ENCODE measurements at regions not wholly inside any gene's neighbourhood (a gene's known extent, or its start where the extent isn't known, plus 50 kb on each side); places are given as distances from the start of the nearest gene placed in this dataset.

DNA sequence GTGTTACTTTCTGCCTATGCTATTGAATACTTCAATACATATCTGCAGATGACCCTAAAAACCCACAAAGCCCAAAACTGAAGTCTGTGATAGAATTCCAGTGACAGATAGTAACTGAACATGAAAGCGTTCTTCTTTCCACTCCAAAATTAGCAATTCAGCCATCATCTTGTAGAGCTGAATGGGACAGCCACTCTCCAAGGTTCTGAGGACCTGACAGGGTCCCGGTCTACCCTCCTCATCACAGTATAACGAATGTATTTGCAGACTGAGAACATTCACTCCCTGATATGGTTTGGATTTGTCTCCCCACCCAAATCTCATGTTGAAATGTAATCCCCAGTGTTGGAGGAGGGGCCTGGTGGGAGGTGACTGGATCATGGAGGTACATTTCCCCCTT is 189.5 kb downstream of the MTCL1 start:
- no peaks in the 10 kb centered on the region for H3K36me3 ChIP-seq (ENCODE audit: control insufficient read depth in 2 of 4, insufficient read depth in 4 of 4, low read length in 3 of 4)
- no peak overlapping the region for H2BK12ac ChIP-seq (ENCODE audit: low read depth, low read length)
- H3K56ac ChIP-seq (replicated peaks; ENCODE audit: insufficient read length, low read depth, low read length): no peak overlapping the region
- DNase-seq (ENCODE audit: low read depth in 1 of 2, low spot score in 2 of 2) (no peak), FAIRE-seq (no peak)
- H3K18ac ChIP-seq (ENCODE audit: extremely low read depth, low read length): no peak overlapping the region
- no peak overlapping the region for H2AK5ac ChIP-seq (ENCODE audit: low read depth, low read length)
- H2BK15ac ChIP-seq (ENCODE audit: low read length): no peak overlapping the region
- H3K27me3 ChIP-seq (replicated peaks in 1 of 4; ENCODE audit: control insufficient read depth in 3 of 4, extremely low read depth in 1 of 4, insufficient read depth in 3 of 4, low read length in 3 of 4): no peaks in the 10 kb centered on the region
- no peak overlapping the region for H2AFZ ChIP-seq (ENCODE audit: low read length)
- no peak overlapping the region for H4K5ac ChIP-seq (ENCODE audit: insufficient read length, low read depth, low read length)
- no peaks in the 10 kb centered on the region for H3K79me2 ChIP-seq (ENCODE audit: control insufficient read depth in 1 of 2, insufficient read depth in 2 of 2, low read length in 2 of 2)
- H3K23ac ChIP-seq (ENCODE audit: insufficient read length): no peak overlapping the region
- no peak overlapping the region for H4K91ac ChIP-seq (replicated peaks; ENCODE audit: insufficient read length, low read length)
- H2BK120ac ChIP-seq (replicated peaks; ENCODE audit: low read depth, low read length): no peak overlapping the region
- H2BK5ac ChIP-seq (ENCODE audit: low read depth, low read length): no peak overlapping the region
- no peaks in the 10 kb centered on the region for H3K23me2 ChIP-seq (ENCODE audit: low read depth, low read length)
- peaks cover 0 to 4% of the 10 kb centered on the region in 2 experiments; a peak in 2 of 4 replicates for H3K9me3 ChIP-seq (ENCODE audit: insufficient read depth in 2 of 2, low read depth in 1 of 2, low read length in 1 of 2)
- WGBS, 2 experiments (ENCODE audit: extremely low coverage in 1 of 2, insufficient coverage in 1 of 2, insufficient read length in 1 of 2, insufficient replicate concordance in 2 of 2, low coverage in 1 of 2, low lambda C conversion rate in 2 of 2, missing lambda C conversion rate in 1 of 2): 83% methylated on average over 3 of the region's 3 CpGs; no CpG with 5 or more reads in 1 of the 2 experiments
- no peak overlapping the region for H4K8ac ChIP-seq (ENCODE audit: extremely low read depth, insufficient read depth, low read length)
- H3K4ac ChIP-seq (replicated peaks; ENCODE audit: insufficient read length, low read depth, low read length): no peak overlapping the region
- no peak overlapping the region for H3K4me3 ChIP-seq (ENCODE audit: extremely low read depth in 1 of 4, insufficient read depth in 2 of 4, low read depth in 3 of 4, low read length in 4 of 4)
- no peak overlapping the region for H3K27ac ChIP-seq (ENCODE audit: low read depth, low read length)
- no peaks in the 10 kb centered on the region for H4K20me1 ChIP-seq (replicated peaks in 1 of 2; ENCODE audit: control insufficient read depth in 1 of 2, insufficient read depth in 2 of 2, low read length in 2 of 2)
- H3K9ac ChIP-seq (replicated peaks in 1 of 4; ENCODE audit: extremely low read depth in 1 of 4, low read depth in 3 of 4, low read length in 3 of 4): no peak overlapping the region
- no peak overlapping the region for H3K14ac ChIP-seq (ENCODE audit: insufficient read length)
- H3K4me2 ChIP-seq (ENCODE audit: insufficient read depth in 1 of 2, low read depth in 2 of 2, low read length in 2 of 2): no peak overlapping the region
- ChIA-PET POLR2A (ENCODE audit: partially characterized antibody) (no interaction called here), CTCF (ENCODE audit: partially characterized antibody) (no interaction called here)
- peaks cover 0 to 4% (median 0%) of the 10 kb centered on the region in 4 experiments; a peak in 2 of 7 replicates for H3K4me1 ChIP-seq (replicated peaks in 1 of 4; ENCODE audit: control insufficient read depth in 3 of 4, insufficient read depth in 4 of 4, low read length in 3 of 4)
- H2BK20ac ChIP-seq (ENCODE audit: low read length): no peak overlapping the region
- H3K79me1 ChIP-seq (ENCODE audit: low read depth, low read length): no peaks in the 10 kb centered on the region
- TF ChIP-seq SUZ12 (IDR thresholded peaks at IDR 0.05; ENCODE audit: low read length) (no peak), KDM1A (IDR thresholded peaks at IDR 0.05; ENCODE audit: borderline replicate concordance, low read length) (no peak), CTBP2 (IDR thresholded peaks at IDR 0.05; ENCODE audit: borderline replicate concordance, insufficient read depth, insufficient read length, low read length) (no peak)
- TF ChIP-seq, protein P1, sequence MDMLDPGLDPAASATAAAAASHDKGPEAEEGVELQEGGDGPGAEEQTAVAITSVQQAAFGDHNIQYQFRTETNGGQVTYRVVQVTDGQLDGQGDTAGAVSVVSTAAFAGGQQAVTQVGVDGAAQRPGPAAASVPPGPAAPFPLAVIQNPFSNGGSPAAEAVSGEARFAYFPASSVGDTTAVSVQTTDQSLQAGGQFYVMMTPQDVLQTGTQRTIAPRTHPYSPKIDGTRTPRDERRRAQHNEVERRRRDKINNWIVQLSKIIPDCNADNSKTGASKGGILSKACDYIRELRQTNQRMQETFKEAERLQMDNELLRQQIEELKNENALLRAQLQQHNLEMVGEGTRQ (IDR thresholded peaks at IDR 0.05; ENCODE audit: low read length): no peak

All from H1 (cell line).